ENCODE measurements at regions not wholly inside any gene's neighbourhood (a gene's known extent, or its start where the extent isn't known, plus 50 kb on each side); places are given as distances from the start of the nearest gene placed in this dataset.

DNA sequence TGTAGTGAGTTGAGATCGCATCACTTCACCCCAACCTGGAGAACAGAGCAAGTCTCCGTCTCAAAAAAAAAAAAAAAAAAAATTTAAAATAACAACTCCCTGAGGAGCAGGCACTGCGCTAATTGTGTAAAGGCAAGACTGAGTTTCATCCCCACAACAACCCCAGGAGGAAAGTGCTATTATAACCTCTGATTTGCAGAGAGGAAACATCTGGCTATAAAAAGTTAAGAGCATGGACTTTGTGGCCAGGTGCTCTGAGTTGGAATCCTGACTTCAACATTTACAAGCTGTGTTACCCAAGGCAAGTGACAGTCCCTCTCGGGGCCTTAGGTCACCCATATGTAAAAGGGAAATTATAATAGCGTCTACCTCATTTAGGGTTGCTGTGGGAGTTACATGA lies 76.0 kb upstream of the MYL2 start:
- ChIA-PET CTCF (no interaction called here), POLR2A (no interaction called here)

DNA sequence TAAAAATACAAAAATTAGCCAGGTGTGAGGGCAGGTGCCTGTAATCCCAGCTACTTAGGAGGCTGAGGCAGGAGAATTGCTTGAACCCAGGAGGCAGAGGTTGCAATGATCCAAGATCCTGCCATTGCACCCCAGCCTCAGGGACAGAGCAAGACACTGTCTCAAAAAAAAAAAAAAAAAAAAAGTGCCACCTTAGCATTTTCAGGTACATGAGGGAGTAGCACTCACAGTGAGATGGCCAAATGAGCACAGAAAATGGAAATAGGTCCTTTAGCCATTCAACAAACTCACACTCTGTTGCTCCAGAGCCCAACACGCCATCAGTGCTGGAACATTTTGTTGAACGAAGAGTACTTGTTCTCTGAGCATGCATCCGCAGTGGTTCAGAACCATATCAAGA lies 75.2 kb upstream of the MYL2 start:
- no peak for DNase-seq (ENCODE audit: extremely low spot score)
- TF ChIP-seq, protein P1, sequence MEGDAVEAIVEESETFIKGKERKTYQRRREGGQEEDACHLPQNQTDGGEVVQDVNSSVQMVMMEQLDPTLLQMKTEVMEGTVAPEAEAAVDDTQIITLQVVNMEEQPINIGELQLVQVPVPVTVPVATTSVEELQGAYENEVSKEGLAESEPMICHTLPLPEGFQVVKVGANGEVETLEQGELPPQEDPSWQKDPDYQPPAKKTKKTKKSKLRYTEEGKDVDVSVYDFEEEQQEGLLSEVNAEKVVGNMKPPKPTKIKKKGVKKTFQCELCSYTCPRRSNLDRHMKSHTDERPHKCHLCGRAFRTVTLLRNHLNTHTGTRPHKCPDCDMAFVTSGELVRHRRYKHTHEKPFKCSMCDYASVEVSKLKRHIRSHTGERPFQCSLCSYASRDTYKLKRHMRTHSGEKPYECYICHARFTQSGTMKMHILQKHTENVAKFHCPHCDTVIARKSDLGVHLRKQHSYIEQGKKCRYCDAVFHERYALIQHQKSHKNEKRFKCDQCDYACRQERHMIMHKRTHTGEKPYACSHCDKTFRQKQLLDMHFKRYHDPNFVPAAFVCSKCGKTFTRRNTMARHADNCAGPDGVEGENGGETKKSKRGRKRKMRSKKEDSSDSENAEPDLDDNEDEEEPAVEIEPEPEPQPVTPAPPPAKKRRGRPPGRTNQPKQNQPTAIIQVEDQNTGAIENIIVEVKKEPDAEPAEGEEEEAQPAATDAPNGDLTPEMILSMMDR (IDR thresholded peaks at IDR 0.05; ENCODE audit: control extremely low read depth, extremely low read depth, low read depth, missing control alignments), result no peak
- POLR2A ChIA-PET, result no interaction called here
- CTCF ChIA-PET, result no interaction called here

More for the DNA sequence above, 76.0 kb upstream of the MYL2 start:
- TF ChIP-seq, protein P1 (IDR thresholded peaks at IDR 0.05; ENCODE audit: control extremely low read depth, extremely low read depth, low read depth, missing control alignments), result no peak
- no peak for DNase-seq (ENCODE audit: extremely low spot score)

DNA sequence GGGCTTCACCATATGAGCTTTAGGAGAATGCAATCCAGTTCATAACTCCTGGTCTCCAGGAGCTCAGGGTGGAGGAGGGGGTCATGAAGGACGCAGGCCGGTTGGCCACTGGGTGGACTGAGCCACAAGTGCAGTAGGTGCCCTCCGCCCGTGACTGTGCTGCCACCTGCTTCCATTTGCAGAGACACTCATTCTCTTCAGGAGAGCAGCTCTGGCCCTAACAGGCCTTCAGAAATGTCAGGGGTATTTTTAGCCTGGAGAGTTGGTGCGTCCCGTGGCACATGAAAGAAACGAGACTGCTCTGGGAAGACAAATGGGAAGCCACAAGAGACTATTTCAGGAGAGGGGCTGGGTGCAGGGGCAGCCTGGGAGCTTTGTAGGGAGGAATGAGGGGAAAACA lies 74.6 kb upstream of the MYL2 start:
- ChIA-PET POLR2A (no interaction called here), CTCF (interaction anchor here (1.1 kb wide), 1 partner anchor 43 kb away, joined by 3 read pairs; no protein-coding TSS in a partner anchor)
- DNase-seq (ENCODE audit: extremely low spot score), result no peak
- TF ChIP-seq, protein P1 (IDR thresholded peaks at IDR 0.05; ENCODE audit: control extremely low read depth, extremely low read depth, low read depth, missing control alignments), result no peak

DNA sequence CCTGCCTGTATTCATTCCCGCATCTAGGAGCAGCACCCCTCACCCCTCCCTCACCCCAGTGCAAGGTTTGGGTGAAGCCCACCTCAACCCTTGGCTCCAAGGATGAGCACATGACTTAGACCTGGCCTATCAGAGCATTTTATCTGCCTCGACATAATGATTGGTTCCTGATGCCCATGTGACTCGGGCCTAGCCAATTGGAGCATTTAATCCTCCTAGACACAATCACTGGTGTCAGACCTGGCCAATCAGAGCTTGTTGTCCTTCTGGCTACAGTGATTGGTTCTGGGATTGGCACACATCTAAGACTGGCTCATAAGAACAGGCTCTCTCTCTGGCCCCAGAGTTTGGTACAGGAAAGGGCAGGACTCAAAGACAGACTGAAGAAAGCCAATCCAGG lies 73.1 kb upstream of the MYL2 start:
- no peak for DNase-seq (ENCODE audit: extremely low spot score)
- TF ChIP-seq, protein P1 (IDR thresholded peaks at IDR 0.05; ENCODE audit: control extremely low read depth, extremely low read depth, low read depth, missing control alignments), result no peak
- CTCF ChIA-PET, result interaction anchor here (1.4 kb wide), 1 partner anchor 29 kb away, joined by 4 read pairs; no protein-coding TSS in a partner anchor
- POLR2A ChIA-PET, result no interaction called here

DNA sequence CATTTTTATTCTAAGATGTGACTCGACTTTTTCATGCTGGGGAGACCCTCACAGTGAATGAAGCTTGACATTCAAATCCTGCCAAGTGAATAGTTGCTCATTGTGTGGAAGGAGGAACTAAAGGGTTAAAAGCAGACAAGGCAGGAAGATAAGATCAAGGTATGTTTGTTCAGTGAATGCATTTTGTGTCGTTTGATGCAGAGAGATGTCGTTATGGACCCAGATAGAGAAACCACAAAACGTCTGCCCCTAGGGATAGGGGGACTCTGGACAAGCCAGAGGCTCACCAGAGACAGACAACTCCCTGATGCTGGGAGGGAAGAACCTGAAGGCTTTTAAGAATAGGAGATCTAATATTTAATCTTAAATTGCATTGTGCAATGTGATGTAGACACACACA lies 72.5 kb upstream of the MYL2 start:
- ChIA-PET CTCF (no interaction called here), POLR2A (no interaction called here)
- TF ChIP-seq, protein P1 (IDR thresholded peaks at IDR 0.05; ENCODE audit: control extremely low read depth, extremely low read depth, low read depth, missing control alignments), result no peak
- DNase-seq (ENCODE audit: extremely low spot score), result no peak

DNA sequence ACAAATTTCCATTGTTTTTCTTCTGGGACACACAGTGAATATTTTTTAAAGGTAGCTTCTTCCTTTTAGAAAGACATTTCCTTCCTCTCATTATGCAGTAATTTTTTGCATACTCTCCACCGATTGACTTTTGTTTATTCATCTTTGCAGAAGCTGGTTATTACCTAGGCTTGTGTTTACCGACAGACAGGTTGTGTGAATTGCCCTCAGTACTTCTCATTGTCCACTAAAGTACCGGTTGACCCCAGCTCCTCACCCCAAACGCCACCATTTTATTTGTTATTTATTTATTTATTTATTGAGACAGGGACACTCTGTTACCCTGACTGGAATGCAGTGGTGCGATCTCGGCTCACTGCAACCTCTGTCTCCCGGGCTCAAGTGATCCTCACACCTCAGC lies 63.4 kb upstream of the MYL2 start:
- TF ChIP-seq, protein P1 (IDR thresholded peaks at IDR 0.05; ENCODE audit: control extremely low read depth, extremely low read depth, low read depth, missing control alignments), result no peak
- ChIA-PET CTCF (interaction anchor here (1.0 kb wide), 1 partner anchor 315 kb away, joined by 3 read pairs; no protein-coding TSS in a partner anchor), POLR2A (no interaction called here)
- no peak for DNase-seq (ENCODE audit: extremely low spot score)

DNA sequence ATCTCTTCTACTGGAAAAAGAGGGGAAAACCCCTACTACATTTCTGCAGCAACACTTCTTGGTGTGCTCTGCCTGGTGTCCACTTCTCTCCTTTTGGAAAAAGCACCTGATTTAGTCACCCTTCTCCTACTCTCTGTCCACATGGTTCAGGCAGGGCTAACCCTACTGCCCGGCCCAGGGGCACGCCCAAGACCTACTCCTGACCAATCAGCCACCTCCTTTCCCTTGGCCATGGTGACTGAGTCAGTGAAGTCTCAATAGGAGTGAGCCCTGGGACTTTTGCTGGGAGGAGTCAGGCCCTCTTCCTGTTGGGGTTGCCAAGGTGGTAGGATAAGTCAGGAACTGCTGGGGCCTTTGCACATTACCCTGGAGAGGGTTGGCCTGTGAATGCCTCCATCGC lies 52.5 kb upstream of the MYL2 start:
- TF ChIP-seq, protein P1 (IDR thresholded peaks at IDR 0.05; ENCODE audit: control extremely low read depth, extremely low read depth, low read depth, missing control alignments), result no peak
- POLR2A ChIA-PET, result interaction anchor here (0.6 kb wide), 1 partner anchor 375 kb away, joined by 7 read pairs; no protein-coding TSS in a partner anchor
- no peak for DNase-seq (ENCODE audit: extremely low spot score)
- CTCF ChIA-PET, result no interaction called here

Data from GM10248 (cell line).